Liver (tissue), 3 donors: ENCODE measurements at regions not wholly inside any gene's neighbourhood (a gene's known extent, or its start where the extent isn't known, plus 50 kb on each side); places are given as distances from the start of the nearest gene placed in this dataset.

ENCODE experiments used
- ATF3 ChIP-seq: IDR thresholded peaks from 2 replicates; pipeline ENCODE4 v1.6.1; 2016; ENCODE audit warnings: antibody characterized with exemption
- FOXA1 ChIP-seq: IDR thresholded peaks from 2 replicates; pipeline ENCODE4 v1.6.1; 2016; ENCODE audit warnings: antibody characterized with exemption
- JUND ChIP-seq, 2 donors: IDR thresholded peaks; 2 replicates each; pipeline ENCODE4 v1.6.1; 2016; ENCODE audit warnings: antibody characterized with exemption in 2 of 2
- RAD21 ChIP-seq, 2 donors: IDR thresholded peaks; 2 replicates each; pipeline ENCODE4 v1.6.1; 2016; ENCODE audit warnings: antibody characterized with exemption in 2 of 2, mild to moderate bottlenecking in 2 of 2
- RXRA ChIP-seq, 2 donors: IDR thresholded peaks; 2 replicates each; pipeline ENCODE4 v1.6.1; 2017 to 2018; ENCODE audit warnings: antibody characterized with exemption in 2 of 2, mild to moderate bottlenecking in 1 of 2
- SP1 ChIP-seq: IDR thresholded peaks from 2 replicates; pipeline ENCODE4 v1.6.1; 2018; ENCODE audit warnings: antibody characterized with exemption, mild to moderate bottlenecking
- TAF1 ChIP-seq: conservative IDR thresholded peaks from 2 replicates; pipeline ENCODE4 v1.6.1; 2016; ENCODE audit warnings: antibody characterized with exemption, mild to moderate bottlenecking
- YY1 ChIP-seq: IDR thresholded peaks from 2 replicates; pipeline ENCODE4 v1.6.1; 2016; ENCODE audit warnings: antibody characterized with exemption, mild to moderate bottlenecking
- TF ChIP-seq, protein P1 (sequence below): fragments of 150-350 bp; IDR thresholded peaks from 2 replicates; pipeline ENCODE4 v1.5.1; 2017; ENCODE audit warnings: improper control_type of control experiment, low read depth, low read length; ENCODE audit not compliant: missing input control
- TF ChIP-seq, protein P2 (sequence below): IDR thresholded peaks from 2 replicates; pipeline ENCODE4 v1.6.1; 2016; ENCODE audit warnings: antibody characterized with exemption
- donor health status: healthy.
- donor health status: healthy.

GRCh38 chr5:133780619-133781280 is 168.4 kb upstream of the FSTL4 start:
- TF ChIP-seq FOXA1 (no peak), YY1 (no peak), TAF1 (no peak), RXRA (IDR thresholded peaks at IDR 0.05) (no peak), ATF3 (no peak), RAD21 (IDR thresholded peaks at IDR 0.05) (no peak), SP1 (no peak), JUND (IDR thresholded peaks at IDR 0.05) (no peak)
- TF ChIP-seq, protein P1, sequence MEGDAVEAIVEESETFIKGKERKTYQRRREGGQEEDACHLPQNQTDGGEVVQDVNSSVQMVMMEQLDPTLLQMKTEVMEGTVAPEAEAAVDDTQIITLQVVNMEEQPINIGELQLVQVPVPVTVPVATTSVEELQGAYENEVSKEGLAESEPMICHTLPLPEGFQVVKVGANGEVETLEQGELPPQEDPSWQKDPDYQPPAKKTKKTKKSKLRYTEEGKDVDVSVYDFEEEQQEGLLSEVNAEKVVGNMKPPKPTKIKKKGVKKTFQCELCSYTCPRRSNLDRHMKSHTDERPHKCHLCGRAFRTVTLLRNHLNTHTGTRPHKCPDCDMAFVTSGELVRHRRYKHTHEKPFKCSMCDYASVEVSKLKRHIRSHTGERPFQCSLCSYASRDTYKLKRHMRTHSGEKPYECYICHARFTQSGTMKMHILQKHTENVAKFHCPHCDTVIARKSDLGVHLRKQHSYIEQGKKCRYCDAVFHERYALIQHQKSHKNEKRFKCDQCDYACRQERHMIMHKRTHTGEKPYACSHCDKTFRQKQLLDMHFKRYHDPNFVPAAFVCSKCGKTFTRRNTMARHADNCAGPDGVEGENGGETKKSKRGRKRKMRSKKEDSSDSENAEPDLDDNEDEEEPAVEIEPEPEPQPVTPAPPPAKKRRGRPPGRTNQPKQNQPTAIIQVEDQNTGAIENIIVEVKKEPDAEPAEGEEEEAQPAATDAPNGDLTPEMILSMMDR, result no peak
- TF ChIP-seq, protein P2, sequence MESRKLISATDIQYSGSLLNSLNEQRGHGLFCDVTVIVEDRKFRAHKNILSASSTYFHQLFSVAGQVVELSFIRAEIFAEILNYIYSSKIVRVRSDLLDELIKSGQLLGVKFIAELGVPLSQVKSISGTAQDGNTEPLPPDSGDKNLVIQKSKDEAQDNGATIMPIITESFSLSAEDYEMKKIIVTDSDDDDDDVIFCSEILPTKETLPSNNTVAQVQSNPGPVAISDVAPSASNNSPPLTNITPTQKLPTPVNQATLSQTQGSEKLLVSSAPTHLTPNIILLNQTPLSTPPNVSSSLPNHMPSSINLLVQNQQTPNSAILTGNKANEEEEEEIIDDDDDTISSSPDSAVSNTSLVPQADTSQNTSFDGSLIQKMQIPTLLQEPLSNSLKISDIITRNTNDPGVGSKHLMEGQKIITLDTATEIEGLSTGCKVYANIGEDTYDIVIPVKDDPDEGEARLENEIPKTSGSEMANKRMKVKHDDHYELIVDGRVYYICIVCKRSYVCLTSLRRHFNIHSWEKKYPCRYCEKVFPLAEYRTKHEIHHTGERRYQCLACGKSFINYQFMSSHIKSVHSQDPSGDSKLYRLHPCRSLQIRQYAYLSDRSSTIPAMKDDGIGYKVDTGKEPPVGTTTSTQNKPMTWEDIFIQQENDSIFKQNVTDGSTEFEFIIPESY, result no peak
